K562 (cell line): ENCODE measurements at regions not wholly inside any gene's neighbourhood (a gene's known extent, or its start where the extent isn't known, plus 50 kb on each side); places are given as distances from the start of the nearest gene placed in this dataset.

Experiments
- CTBP1 ChIP-seq: fragments of 450-650 bp; IDR thresholded peaks from 2 replicates; pipeline ENCODE4 v1.6.1; 2016; ENCODE audit warnings: borderline replicate concordance
- ETV6 ChIP-seq, 3 experiments: fragments of 150-350 bp in 1 of 3; sonication (generic) in 1 of 3; formaldehyde crosslinking in 1 of 3; IDR thresholded peaks; 2 replicates each; pipeline versions ENCODE4 v1.6.1 to v1.8.0; 2014 to 2022; ENCODE audit warnings: borderline replicate concordance in 2 of 3, low read depth in 2 of 3, antibody characterized with exemption in 1 of 3, low read length in 1 of 3, mild to moderate bottlenecking in 1 of 3, missing genetic modification reagents in 1 of 3
- HSF4 ChIP-seq: fragments of 250-450 bp; sonication (Bioruptor Pico); IDR thresholded peaks from 2 replicates; pipeline ENCODE4 v2.1.2; 2022; ENCODE audit warnings: mild to moderate bottlenecking, moderate library complexity, borderline replicate concordance
- KLF1 ChIP-seq: fragments of 450-650 bp; IDR thresholded peaks from 2 replicates; pipeline ENCODE4 v1.6.1; 2016; ENCODE audit warnings: missing genetic modification characterization, missing compliant biosample characterization
- RBBP5 ChIP-seq: fragments of 200-600 bp; sonication (generic); IDR thresholded peaks from 2 replicates; pipeline ENCODE4 v1.6.1; 2012; ENCODE audit warnings: borderline replicate concordance, mild to moderate bottlenecking, low read length, control low read depth, inconsistent platforms; ENCODE audit not compliant: insufficient read depth, poor library complexity, severe bottlenecking
- REST ChIP-seq, 2 experiments: fragments of 450-650 bp; formaldehyde crosslinking in 1 of 2; IDR thresholded peaks; 2 replicates each; pipeline versions ENCODE4 v1.4.0 to v1.6.1; 2014 to 2020; ENCODE audit warnings: mild to moderate bottlenecking in 2 of 2, borderline replicate concordance in 1 of 2, low read depth in 1 of 2
- SNRNP70 ChIP-seq: fragments of 200-400 bp; formaldehyde crosslinking; optimal IDR thresholded peaks from 2 replicates; pipeline ENCODE3; 2017; ENCODE audit warnings: low read depth, low read length
- TAF15 ChIP-seq: fragments of 200-400 bp; formaldehyde crosslinking; IDR thresholded peaks from 2 replicates; pipeline ENCODE4 v1.6.1; 2017; ENCODE audit warnings: mild to moderate bottlenecking, low read depth, low read length, moderate library complexity
- ZBTB11 ChIP-seq, 3 experiments: fragments of 200-800 bp in 1 of 3; fragments of 250-450 bp in 1 of 3; fragments of 450-650 bp in 1 of 3; sonication (Bioruptor Pico) in 1 of 3; sonication (Bioruptor generic) in 1 of 3; formaldehyde crosslinking in 1 of 3; IDR thresholded peaks; 2 replicates each; pipeline versions ENCODE4 v1.6.1 to v1.8.0; 2016 to 2022; ENCODE audit warnings: mild to moderate bottlenecking in 2 of 3, missing genetic modification characterization in 2 of 3, missing compliant biosample characterization in 1 of 3, moderate library complexity in 1 of 3
- ZKSCAN3 ChIP-seq: fragments of 250-450 bp; sonication (Bioruptor Pico); IDR thresholded peaks from 2 replicates; pipeline ENCODE4 v1.4.0; 2020
- TF ChIP-seq, protein P1 (sequence below), 3 experiments: IDR thresholded peaks in 2 of 3; conservative IDR thresholded peaks in 1 of 3; 2 replicates each; pipeline ENCODE4 v1.5.1; 2011 to 2012; ENCODE audit warnings: low read length in 3 of 3, mild to moderate bottlenecking in 3 of 3, control low read depth in 2 of 3, improper control_type of control experiment in 1 of 3, inconsistent platforms in 1 of 3, low read depth in 1 of 3, mixed read lengths in 1 of 3, moderate library complexity in 1 of 3; ENCODE audit not compliant: insufficient read depth in 2 of 3

GRCh38 chr10:131578472-131578970 is 267.0 kb upstream of the TCERG1L start:
- TF ChIP-seq TAF15 (no peak), CTBP1 (no peak), KLF1 (no peak), SNRNP70 (no peak), ETV6 (IDR thresholded peaks at IDR 0.05; ENCODE audit: borderline replicate concordance in 1 of 2, low read depth in 2 of 2, low read length in 1 of 2) (no peak), ETV6 (CRISPR knock-in tag; IDR thresholded peaks at IDR 0.05; ENCODE audit: borderline replicate concordance) (no peak), RBBP5 (no peak), REST (IDR thresholded peaks at IDR 0.05; ENCODE audit: borderline replicate concordance) (no peak), REST (CRISPR knock-in tag; IDR thresholded peaks at IDR 0.05; ENCODE audit: low read depth) (no peak), ZBTB11 (CRISPR knock-in tag; IDR thresholded peaks at IDR 0.05) (no peak), HSF4 (CRISPR knock-in tag) (no peak), ZKSCAN3 (CRISPR knock-in tag) (no peak)
- TF ChIP-seq, protein P1, sequence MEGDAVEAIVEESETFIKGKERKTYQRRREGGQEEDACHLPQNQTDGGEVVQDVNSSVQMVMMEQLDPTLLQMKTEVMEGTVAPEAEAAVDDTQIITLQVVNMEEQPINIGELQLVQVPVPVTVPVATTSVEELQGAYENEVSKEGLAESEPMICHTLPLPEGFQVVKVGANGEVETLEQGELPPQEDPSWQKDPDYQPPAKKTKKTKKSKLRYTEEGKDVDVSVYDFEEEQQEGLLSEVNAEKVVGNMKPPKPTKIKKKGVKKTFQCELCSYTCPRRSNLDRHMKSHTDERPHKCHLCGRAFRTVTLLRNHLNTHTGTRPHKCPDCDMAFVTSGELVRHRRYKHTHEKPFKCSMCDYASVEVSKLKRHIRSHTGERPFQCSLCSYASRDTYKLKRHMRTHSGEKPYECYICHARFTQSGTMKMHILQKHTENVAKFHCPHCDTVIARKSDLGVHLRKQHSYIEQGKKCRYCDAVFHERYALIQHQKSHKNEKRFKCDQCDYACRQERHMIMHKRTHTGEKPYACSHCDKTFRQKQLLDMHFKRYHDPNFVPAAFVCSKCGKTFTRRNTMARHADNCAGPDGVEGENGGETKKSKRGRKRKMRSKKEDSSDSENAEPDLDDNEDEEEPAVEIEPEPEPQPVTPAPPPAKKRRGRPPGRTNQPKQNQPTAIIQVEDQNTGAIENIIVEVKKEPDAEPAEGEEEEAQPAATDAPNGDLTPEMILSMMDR (IDR thresholded peaks at IDR 0.05 in 2 of 3, conservative IDR thresholded peaks at IDR 0.05 in 1 of 3; ENCODE audit: insufficient read depth in 2 of 3, low read depth in 1 of 3, low read length in 3 of 3): no peak
